ENCODE measurements at regions not wholly inside any gene's neighbourhood (a gene's known extent, or its start where the extent isn't known, plus 50 kb on each side); places are given as distances from the start of the nearest gene placed in this dataset.
"Not testable (repeated sequence)": the region's sequence is repeated elsewhere in the genome, so short reads cannot be mapped to it uniquely, and the experiment has no call there.

- no peak for DNase-seq (ENCODE audit: low read depth)
Measured at GRCh38 chr10:83518779-83519178, 620.5 kb upstream of the GHITM start.

DNA sequence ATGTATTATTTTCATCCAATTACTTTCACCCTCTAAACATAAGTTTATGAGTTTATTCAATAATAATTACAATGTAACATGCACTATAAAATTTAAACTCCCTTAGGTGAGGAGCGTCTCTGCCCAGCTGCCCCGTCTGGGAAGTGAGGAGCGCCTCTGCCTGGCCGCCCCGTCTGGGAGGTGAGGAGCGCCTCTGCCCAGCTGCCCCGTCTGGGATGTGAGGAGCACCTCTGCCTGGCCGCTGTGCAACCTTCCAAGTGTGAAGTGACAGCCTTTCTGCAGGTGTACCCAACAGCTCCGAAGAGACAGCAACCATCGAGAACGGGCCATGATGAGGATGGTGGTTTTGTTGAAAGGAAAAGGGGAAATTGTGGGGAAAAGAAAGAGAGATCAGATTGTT, 618.9 kb upstream of the GHITM start:
- DNase-seq (ENCODE audit: low read depth) = not testable (repeated sequence)

GRCh38 chr10:83522456-83522855, 616.9 kb upstream of the GHITM start:
- no peak for DNase-seq (ENCODE audit: low read depth)

DNA sequence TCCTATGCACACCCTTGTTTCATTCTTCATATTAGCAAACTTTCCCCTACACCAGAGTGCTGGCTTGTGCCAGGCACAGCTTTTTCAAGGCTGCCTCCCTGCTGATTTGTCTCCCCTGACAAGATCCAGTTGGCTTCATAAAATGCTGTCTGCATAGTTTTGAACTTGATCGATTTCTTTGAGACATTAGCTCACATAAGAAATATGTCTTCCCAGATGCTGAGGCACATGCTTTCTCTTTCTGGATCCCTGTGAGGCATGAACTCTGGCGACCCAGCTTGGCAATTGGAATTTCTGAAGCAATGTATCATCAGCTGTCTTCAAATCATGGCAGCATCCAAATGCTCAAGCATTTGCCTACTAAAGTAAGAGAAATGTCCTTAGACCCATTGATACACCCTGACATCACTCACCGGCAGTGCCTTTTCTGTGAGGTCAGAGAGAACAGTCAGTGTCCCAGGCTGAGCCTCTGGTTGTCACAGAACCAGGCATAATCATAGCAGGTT, 616.4 kb upstream of the GHITM start:
- no peak for DNase-seq (ENCODE audit: low read depth)

DNA sequence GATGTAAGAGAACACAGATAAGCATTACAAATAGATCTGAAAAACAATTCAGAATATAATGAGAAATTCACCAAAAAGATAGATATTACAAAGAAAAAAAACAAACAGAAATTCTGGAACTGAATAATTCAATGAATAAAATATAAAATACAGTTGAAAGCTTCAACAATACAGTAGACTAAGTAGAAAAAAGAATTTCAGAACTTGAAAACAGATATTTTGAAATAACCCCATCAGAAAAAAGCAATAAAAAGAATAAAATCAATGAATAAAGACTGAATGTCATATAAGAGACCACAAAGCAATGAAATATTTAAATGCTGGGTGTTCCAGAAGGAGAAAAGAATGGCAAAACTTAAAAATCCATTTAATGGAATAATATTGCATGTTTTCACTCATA, 611.4 kb upstream of the GHITM start:
- no peak for DNase-seq (ENCODE audit: low read depth)

DNA sequence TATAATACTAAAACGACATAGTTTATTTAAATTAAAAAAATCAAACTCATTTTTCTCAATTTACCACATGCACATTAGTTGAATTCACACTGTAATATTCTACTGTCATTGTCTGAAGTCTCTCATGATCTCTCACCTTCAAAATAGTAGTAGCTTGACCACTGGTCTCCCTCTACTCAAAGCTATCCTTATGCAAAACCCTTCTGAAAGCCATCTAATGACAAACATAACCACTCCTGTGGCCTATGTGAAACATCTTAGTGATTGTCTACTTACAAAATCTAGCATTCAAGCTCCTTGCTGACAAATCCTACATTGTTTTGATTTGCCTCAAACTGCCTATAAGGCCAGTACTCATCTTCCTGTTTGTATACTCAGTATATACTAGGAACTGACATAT, 606.0 kb upstream of the GHITM start:
- DNase-seq (ENCODE audit: low read depth) = no peak

GRCh38 chr10:83536426-83536825, 602.9 kb upstream of the GHITM start:
- no peak for DNase-seq (ENCODE audit: low read depth)

DNA sequence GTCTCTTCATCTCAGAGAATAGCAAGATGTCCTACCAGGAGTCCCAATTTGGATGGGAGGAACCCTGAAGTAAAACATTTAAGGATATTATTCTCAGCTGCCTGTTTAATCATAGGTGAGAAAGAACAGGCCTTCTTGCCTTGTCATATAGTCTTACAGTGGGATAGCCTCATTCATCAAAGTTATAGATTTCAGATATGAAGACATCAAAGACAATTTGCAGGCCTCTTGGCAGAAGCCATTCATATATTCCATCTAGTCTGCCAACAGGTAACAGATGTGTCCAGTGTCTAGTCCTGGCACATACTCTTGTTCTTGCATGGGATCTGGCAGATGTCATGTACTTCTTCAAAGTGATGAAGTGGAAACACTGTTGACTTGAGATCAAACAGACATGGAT, 601.3 kb upstream of the GHITM start:
- DNase-seq (ENCODE audit: low read depth) = no peak

GRCh38 chr10:83539528-83540308, 599.6 kb upstream of the GHITM start:
- no peak for DNase-seq (ENCODE audit: low read depth)

GRCh38 chr10:83541046-83541445, 598.3 kb upstream of the GHITM start:
- no peak for DNase-seq (ENCODE audit: low read depth)

GRCh38 chr10:83542774-83543411, 596.4 kb upstream of the GHITM start:
- DNase-seq (ENCODE audit: low read depth) = no peak

- no peak for DNase-seq (ENCODE audit: low read depth)
Measured at GRCh38 chr10:83543691-83544462, 595.4 kb upstream of the GHITM start.

DNA sequence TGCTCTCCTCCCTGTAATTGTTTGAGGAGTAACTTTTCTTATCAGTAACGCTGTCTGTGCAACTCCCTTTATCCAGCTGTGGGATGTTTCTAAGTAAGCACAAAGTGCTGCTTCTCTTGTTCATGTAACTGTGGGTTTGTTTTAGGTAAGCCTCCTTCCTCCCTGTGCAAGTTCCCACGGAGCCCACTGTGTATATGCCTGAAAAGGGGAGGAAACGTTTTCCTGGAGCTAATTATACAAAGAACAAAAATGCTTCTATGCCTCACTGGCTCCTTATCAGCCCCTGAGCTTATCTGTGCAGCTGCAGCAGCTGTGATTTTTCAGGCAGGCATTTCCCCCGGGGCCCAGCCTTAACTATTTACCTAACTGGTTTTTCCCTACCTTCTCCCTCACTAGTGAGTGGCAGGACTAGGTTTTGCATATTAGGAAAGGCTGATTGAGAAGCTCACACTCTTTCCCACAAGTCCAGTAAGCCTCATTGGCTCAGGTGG, 593.4 kb upstream of the GHITM start:
- DNase-seq (ENCODE audit: low read depth) = no peak

DNA sequence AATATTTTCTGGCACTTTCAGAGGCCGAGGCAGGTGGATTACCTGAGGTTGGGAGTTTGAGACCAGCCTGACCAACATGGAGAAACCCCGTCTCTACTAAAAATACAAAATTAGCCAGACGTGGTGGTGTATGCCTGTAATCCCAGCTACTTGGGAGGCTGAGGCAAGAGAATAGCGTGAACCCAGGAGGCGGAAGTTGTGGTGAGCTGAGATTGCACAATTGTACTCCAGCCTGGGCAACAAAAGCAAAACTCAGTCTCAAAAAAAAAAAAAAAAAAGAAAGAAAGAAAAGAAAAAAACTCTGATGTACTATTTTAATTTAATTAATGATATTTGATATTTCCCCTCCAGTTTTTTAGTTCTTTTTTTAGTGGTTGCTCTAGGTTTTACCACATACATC, 588.1 kb upstream of the GHITM start:
- not testable (repeated sequence) for DNase-seq (ENCODE audit: low read depth)

GRCh38 chr10:83553366-83553765, 585.9 kb upstream of the GHITM start:
- DNase-seq (ENCODE audit: low read depth) = no peak

DNA sequence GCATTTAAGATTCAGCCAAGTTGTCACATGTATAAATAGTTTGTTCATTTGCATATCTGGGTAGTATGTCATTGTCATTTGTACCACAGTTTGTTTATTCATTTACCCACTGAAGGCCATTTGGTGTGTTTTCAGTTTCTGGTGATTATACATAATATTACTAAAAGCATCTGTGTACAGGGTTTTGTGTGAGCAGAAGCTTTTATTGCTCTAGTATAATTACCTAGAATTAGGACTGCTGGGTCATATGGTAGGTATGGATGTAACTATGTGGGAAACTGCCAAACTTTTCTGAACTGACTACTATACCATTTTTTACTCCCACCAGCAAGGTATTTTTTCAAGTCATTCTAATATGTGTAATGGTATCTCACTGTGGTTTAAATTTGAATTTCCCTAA, 584.0 kb upstream of the GHITM start:
- no peak for DNase-seq (ENCODE audit: low read depth)

- no peak for DNase-seq (ENCODE audit: low read depth)
Measured at GRCh38 chr10:83562381-83562780, 576.9 kb upstream of the GHITM start.

DNA sequence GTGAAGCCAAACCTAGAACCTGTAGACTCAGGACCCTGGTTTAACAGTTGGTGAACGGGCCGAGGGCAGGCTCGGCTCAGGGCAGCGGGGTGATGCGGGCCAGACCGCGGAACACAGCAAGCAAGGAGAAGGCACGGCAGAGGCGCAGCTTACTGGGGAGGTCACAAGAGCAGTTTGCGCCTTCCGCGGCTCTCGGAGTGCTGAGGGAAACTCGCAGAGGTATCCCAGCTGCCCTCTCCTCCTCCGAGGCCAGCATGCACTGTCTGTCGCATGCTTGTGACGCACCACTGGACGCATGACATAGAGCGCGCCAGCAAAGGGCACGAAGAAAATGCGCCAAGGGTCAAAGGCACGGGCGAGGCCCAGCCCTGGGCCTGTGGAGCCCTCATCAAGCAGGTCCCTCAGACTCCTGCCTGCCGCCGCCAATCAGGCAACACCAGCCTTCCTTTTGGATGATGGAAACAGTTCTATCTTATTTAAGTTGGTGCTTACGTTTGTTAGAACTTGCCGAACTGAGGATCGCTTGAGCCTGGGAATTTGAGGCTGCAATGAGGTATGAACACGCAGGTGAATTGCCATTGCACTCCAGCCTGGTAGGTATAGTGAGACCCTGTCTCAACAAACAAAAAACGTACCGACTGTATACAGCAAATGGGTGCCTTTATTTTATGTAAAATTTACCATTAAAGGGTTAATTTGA, 574.3 kb upstream of the GHITM start:
- DNase-seq (ENCODE audit: low read depth) = no peak

DNA sequence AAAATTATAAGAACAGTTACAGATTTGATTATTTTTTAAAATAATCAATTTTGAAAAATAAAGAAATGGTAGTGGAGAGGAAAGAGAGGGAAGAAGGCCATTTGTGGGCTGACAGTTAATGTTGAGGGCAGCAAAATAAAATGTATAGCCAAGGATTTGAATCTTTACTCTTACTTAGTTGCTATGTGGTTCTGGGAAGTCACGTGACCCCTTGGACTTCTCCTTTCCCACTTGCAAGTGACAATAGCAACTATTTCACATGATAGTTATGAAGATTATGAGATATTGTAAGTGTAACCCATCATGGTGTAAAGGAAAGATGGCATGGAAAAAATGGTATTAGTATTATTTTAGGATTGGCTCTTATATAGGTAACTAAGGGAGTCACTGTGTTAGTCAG, 567.3 kb upstream of the GHITM start:
- DNase-seq (ENCODE audit: low read depth) = no peak

GRCh38 chr10:83574770-83575169, 564.5 kb upstream of the GHITM start:
- DNase-seq (ENCODE audit: low read depth) = no peak

- DNase-seq (ENCODE audit: low read depth) = no peak
Measured at GRCh38 chr10:83577421-83577820, 561.9 kb upstream of the GHITM start.

DNA sequence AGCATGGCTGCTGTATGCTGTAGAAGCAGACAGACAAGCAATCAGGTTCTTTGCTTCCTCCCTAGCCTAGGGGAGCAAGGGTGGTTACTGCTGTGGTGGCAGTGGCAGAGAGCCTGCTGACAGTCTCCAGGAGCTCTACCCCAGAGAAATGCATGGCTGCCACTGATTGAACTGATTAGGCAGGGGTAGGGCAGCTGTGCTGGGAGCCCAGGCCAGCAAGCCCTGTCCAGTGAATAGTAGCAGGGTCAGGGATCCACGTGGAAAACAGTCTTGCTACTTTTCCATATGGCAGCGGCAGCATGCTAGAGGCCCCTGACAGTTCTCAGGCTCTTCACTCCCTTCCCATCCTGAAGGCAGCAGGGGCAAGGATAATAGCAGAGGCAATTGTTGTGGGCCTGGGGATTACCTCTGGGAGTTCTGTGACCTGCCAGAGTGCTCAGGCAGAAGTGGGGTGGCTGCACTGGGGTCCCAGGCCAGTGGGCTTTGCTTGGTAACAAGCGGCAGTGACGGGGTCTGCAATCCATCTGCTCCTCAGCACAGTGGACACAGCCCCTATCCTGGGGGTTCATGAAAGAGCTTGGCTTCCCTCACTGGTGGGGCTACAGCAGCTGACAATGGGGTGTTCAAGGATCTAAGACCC, 558.8 kb upstream of the GHITM start:
- DNase-seq (ENCODE audit: low read depth) = no peak
